SU-DHL-6 (cell line): ENCODE measurements at regions not wholly inside any gene's neighbourhood (a gene's known extent, or its start where the extent isn't known, plus 50 kb on each side); places are given as distances from the start of the nearest gene placed in this dataset.

Experiments
- H2AFZ ChIP-seq: fragments of 200-600 bp; sonication (generic); 2 replicates; pipeline ENCODE4 v1.6.1; 2014; ENCODE audit warnings: low read depth, mild to moderate bottlenecking, moderate library complexity, mixed read lengths, antibody characterized with exemption, low read length; ENCODE audit not compliant: severe bottlenecking
- H3F3A ChIP-seq: fragments of 200-600 bp; shearing (Covaris generic); 2 replicates; pipeline ENCODE4 v1.6.0; 2016; ENCODE audit warnings: antibody characterized with exemption, mild to moderate bottlenecking; ENCODE audit not compliant: insufficient read depth
- H3K27ac ChIP-seq: fragments of 200-600 bp; sonication (generic); 2 replicates; pipeline ENCODE4 v1.5.1; 2016; ENCODE audit warnings: low read depth, mild to moderate bottlenecking, low read length, moderate library complexity, mixed read lengths
- H3K27me3 ChIP-seq: fragments of 200-600 bp; sonication (generic), shearing (Covaris generic); 2 replicates; pipeline ENCODE4 v1.6.0; 2014; ENCODE audit warnings: mild to moderate bottlenecking, low read length
- H3K36me3 ChIP-seq: fragments of 200-600 bp; sonication (generic); 2 replicates; pipeline ENCODE4 v1.6.1; 2014; ENCODE audit warnings: mild to moderate bottlenecking, low read length, mixed read lengths
- H3K4me2 ChIP-seq: fragments of 300-600, 200-600 bp; shearing (Covaris generic), sonication (generic); 2 replicates; pipeline ENCODE4 v1.6.0; 2014; ENCODE audit warnings: low read length, low read depth, mild to moderate bottlenecking; ENCODE audit not compliant: poor library complexity, severe bottlenecking
- H3K4me3 ChIP-seq: fragments of 200-600 bp; sonication (generic); 2 replicates; pipeline ENCODE4 v1.5.1; 2014; ENCODE audit warnings: antibody characterized with exemption, low read length, mild to moderate bottlenecking, mixed read lengths; ENCODE audit not compliant: insufficient read depth, poor library complexity, severe bottlenecking
- H3K79me2 ChIP-seq: fragments of 200-600 bp; sonication (generic); 2 replicates; pipeline ENCODE4 v1.6.1; 2014; ENCODE audit warnings: mild to moderate bottlenecking, low read length, moderate library complexity; ENCODE audit not compliant: insufficient read depth
- H3K9ac ChIP-seq: fragments of 200-600 bp; sonication (generic); 2 replicates; pipeline ENCODE4 v1.7.0; 2014; ENCODE audit warnings: mild to moderate bottlenecking, low read length
- H3K9me2 ChIP-seq: fragments of 200-600 bp; sonication (generic); replicated peaks from 2 replicates; pipeline ENCODE4 v1.6.1; 2014; ENCODE audit warnings: low read length; ENCODE audit not compliant: insufficient read depth
- H3K9me3 ChIP-seq: fragments of 200-600 bp; sonication (generic); 2 replicates; pipeline ENCODE4 v1.6.1; 2014; ENCODE audit warnings: low read length, mixed read lengths; ENCODE audit not compliant: insufficient read depth
- H4K20me1 ChIP-seq: fragments of 200-600 bp; sonication (generic); 2 replicates; pipeline ENCODE4 v1.6.1; 2014; ENCODE audit warnings: low read depth, mild to moderate bottlenecking, antibody characterized with exemption, low read length, moderate library complexity, mixed read lengths
- EZH2phosphoT487 ChIP-seq: fragments of 200-600 bp; sonication (generic), shearing (Covaris generic); conservative IDR thresholded peaks from 2 replicates; pipeline ENCODE4 v1.6.1; 2018; ENCODE audit warnings: mild to moderate bottlenecking, antibody characterized with exemption, low read length, moderate library complexity, mixed read lengths
- TF ChIP-seq, protein P1 (sequence below): fragments of 200-600 bp; sonication (generic); IDR thresholded peaks from one replicate; pipeline ENCODE4 v1.5.1; 2017; ENCODE audit warnings: antibody characterized with exemption, mild to moderate bottlenecking, low read length, moderate library complexity; ENCODE audit not compliant: insufficient read depth, poor library complexity, severe bottlenecking

DNA sequence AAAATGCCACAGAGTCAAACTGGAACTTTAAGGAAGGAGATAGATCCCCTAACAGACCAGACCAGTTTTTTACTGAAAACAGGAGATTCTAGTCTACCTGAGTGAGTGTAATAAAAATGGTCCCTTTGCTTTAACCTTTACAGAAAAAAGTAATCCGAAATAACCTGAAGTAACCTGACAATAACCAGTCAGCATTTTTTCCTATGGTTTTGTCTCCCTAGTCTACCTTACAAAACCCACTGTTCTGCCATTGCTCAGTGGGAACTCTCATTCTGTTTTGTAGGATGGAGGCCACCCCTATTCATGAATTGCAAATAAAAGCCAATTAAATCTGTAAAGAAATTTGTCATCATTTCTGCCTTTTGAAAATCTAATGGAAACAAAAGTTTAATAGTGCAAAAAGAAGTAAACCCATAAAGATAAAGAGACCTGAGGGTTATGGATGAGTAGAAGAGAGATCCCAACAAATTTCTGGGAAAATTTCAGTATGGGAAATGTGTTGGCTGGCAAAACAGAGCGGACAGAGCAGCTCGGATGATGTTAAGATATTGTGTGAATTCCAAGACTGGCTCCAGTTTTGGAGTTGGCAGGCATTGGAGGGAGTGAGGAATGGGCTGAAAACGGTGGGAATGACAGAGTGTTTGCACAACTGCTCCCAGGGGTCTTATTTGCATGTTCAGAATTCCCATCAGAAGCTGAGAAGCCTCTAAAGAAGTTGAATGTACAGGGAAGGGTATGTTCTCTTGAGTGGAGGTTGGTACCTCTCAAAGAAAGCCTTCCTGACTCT is 104.7 kb upstream of the RALGAPA2 start:
- H2AFZ ChIP-seq, result no peak overlapping the region
- no peaks in the 10 kb centered on the region for H3K9me3 ChIP-seq
- H3K9me2 ChIP-seq, result no peaks in the 10 kb centered on the region
- H3K79me2 ChIP-seq, result no peaks in the 10 kb centered on the region
- H3K4me2 ChIP-seq, result no peak overlapping the region
- H3K27ac ChIP-seq, result no peak overlapping the region
- H3K4me3 ChIP-seq, result no peak overlapping the region
- no peaks in the 10 kb centered on the region for H3K36me3 ChIP-seq
- TF ChIP-seq EZH2phosphoT487, result no peak
- TF ChIP-seq, protein P1, sequence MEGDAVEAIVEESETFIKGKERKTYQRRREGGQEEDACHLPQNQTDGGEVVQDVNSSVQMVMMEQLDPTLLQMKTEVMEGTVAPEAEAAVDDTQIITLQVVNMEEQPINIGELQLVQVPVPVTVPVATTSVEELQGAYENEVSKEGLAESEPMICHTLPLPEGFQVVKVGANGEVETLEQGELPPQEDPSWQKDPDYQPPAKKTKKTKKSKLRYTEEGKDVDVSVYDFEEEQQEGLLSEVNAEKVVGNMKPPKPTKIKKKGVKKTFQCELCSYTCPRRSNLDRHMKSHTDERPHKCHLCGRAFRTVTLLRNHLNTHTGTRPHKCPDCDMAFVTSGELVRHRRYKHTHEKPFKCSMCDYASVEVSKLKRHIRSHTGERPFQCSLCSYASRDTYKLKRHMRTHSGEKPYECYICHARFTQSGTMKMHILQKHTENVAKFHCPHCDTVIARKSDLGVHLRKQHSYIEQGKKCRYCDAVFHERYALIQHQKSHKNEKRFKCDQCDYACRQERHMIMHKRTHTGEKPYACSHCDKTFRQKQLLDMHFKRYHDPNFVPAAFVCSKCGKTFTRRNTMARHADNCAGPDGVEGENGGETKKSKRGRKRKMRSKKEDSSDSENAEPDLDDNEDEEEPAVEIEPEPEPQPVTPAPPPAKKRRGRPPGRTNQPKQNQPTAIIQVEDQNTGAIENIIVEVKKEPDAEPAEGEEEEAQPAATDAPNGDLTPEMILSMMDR, result no peak
- no peaks in the 10 kb centered on the region for H3F3A ChIP-seq
- H4K20me1 ChIP-seq, result no peaks in the 10 kb centered on the region
- no peaks in the 10 kb centered on the region for H3K27me3 ChIP-seq
- no peak overlapping the region for H3K9ac ChIP-seq

DNA sequence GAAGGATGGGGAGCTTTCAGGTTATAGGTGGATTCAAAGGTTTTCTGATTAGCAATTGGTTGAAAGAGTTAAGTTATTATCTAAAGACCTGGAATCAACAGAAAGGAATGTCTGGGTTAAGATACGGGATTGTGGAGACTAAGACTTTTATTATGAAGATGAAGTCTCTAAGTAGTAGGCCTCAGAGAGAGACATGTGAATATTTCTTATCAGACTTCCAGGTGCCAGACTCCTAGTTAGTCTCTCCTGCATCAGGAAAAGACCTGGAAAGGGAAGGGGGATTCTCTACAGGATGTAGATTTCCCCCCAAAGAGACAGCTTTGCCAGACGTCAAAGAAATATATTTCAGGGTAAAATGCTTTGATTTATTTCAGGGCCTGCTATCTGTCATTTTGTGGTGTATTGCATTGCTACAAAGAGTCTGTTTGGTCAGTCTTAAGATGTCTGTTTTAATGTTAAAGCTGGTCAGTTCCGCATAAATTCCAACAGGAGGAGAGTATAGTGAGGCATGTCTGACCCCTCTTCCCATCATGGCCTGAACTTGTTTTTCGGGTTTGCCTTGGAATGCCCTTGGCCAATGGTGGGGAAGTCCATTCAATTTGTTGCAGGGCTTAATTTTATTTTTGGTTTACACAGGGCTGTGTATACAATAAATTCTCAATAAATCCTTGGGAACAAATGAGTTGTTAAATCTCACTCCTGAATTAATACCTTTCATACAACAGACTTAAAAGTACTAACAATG is 103.4 kb upstream of the RALGAPA2 start:
- no peak overlapping the region for H2AFZ ChIP-seq
- H3F3A ChIP-seq, result no peaks in the 10 kb centered on the region
- H4K20me1 ChIP-seq, result no peaks in the 10 kb centered on the region
- no peak for TF ChIP-seq EZH2phosphoT487
- TF ChIP-seq, protein P1, result no peak
- no peak overlapping the region for H3K27ac ChIP-seq
- no peak overlapping the region for H3K9ac ChIP-seq
- H3K36me3 ChIP-seq, result no peaks in the 10 kb centered on the region
- no peaks in the 10 kb centered on the region for H3K79me2 ChIP-seq
- no peak overlapping the region for H3K4me2 ChIP-seq
- H3K4me3 ChIP-seq, result no peak overlapping the region
- no peaks in the 10 kb centered on the region for H3K9me2 ChIP-seq
- no peaks in the 10 kb centered on the region for H3K9me3 ChIP-seq
- no peaks in the 10 kb centered on the region for H3K27me3 ChIP-seq

DNA sequence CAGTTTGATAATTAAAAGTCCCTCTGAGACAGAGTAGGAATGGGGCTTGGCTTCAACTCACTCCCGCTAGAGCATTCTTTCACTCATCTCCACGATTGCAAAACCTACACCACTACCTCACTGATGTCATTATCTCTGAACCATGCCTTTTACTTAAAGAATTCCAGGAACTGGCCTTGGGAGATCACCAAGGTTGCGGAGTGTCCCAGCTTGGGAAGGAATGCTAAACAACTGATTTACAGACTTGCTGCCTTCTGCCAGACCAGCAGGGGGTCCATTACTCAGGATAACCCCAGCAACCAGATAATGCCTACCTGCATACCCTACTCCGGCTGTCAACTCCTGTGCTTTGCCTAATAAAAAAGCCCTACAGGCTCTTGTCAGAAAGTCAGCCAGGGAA is 102.2 kb upstream of the RALGAPA2 start:
- no peak overlapping the region for H3K4me3 ChIP-seq

More for the DNA sequence above, 102.2 kb upstream of the RALGAPA2 start:
- no peak overlapping the region for H3K9ac ChIP-seq
- no peak overlapping the region for H3K27ac ChIP-seq
- no peak overlapping the region for H3K4me2 ChIP-seq
- no peaks in the 10 kb centered on the region for H3K36me3 ChIP-seq
- no peaks in the 10 kb centered on the region for H3K27me3 ChIP-seq
- TF ChIP-seq EZH2phosphoT487, result no peak
- TF ChIP-seq, protein P1, result no peak
- no peaks in the 10 kb centered on the region for H3F3A ChIP-seq
- no peak overlapping the region for H2AFZ ChIP-seq
- no peaks in the 10 kb centered on the region for H3K9me2 ChIP-seq
- no peaks in the 10 kb centered on the region for H3K9me3 ChIP-seq
- no peaks in the 10 kb centered on the region for H3K79me2 ChIP-seq
- no peaks in the 10 kb centered on the region for H4K20me1 ChIP-seq
